ENCODE measurements at regions not wholly inside any gene's neighbourhood (a gene's known extent, or its start where the extent isn't known, plus 50 kb on each side); places are given as distances from the start of the nearest gene placed in this dataset.

GRCh38 chr7:41067576-41067975 is 635.3 kb downstream of the INHBA start:
- TF ChIP-seq, protein P1, sequence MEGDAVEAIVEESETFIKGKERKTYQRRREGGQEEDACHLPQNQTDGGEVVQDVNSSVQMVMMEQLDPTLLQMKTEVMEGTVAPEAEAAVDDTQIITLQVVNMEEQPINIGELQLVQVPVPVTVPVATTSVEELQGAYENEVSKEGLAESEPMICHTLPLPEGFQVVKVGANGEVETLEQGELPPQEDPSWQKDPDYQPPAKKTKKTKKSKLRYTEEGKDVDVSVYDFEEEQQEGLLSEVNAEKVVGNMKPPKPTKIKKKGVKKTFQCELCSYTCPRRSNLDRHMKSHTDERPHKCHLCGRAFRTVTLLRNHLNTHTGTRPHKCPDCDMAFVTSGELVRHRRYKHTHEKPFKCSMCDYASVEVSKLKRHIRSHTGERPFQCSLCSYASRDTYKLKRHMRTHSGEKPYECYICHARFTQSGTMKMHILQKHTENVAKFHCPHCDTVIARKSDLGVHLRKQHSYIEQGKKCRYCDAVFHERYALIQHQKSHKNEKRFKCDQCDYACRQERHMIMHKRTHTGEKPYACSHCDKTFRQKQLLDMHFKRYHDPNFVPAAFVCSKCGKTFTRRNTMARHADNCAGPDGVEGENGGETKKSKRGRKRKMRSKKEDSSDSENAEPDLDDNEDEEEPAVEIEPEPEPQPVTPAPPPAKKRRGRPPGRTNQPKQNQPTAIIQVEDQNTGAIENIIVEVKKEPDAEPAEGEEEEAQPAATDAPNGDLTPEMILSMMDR (IDR thresholded peaks at IDR 0.05 in 8 of 11, conservative IDR thresholded peaks at IDR 0.05 in 3 of 11): no peak
- no peak for TF ChIP-seq POLR2AphosphoS5 (IDR thresholded peaks at IDR 0.05)
- TF ChIP-seq POLR2A (IDR thresholded peaks at IDR 0.05): no peak
